GM12875 (cell line): ENCODE measurements at regions not wholly inside any gene's neighbourhood (a gene's known extent, or its start where the extent isn't known, plus 50 kb on each side); places are given as distances from the start of the nearest gene placed in this dataset.
"Not testable (repeated sequence)": the region's sequence is repeated elsewhere in the genome, so short reads cannot be mapped to it uniquely, and the experiment has no call there.

Experiments
- H3K4me3 ChIP-seq: one replicate; pipeline ENCODE4 v1.5.1; 2011; ENCODE audit warnings: low read depth, low read length, control low read depth
- CTCF ChIP-seq: IDR thresholded peaks from 2 replicates; pipeline ENCODE4 v1.5.1; 2011; ENCODE audit warnings: low read depth, mild to moderate bottlenecking, control low read depth, inconsistent platforms, low read length, moderate library complexity, borderline replicate concordance; ENCODE audit not compliant: insufficient read depth

GRCh38 chr13:82962397-82962796 lies 919.9 kb downstream of the SLITRK1 start:
- no peak overlapping the region for H3K4me3 ChIP-seq
- no peak for TF ChIP-seq CTCF

- no peak overlapping the region for H3K4me3 ChIP-seq
- TF ChIP-seq CTCF: no peak
Observed at GRCh38 chr13:82961757-82962156, 920.5 kb downstream of the SLITRK1 start.

GRCh38 chr13:82952336-82952735 lies 929.9 kb downstream of the SLITRK1 start:
- not testable (repeated sequence) for H3K4me3 ChIP-seq

- no peak for TF ChIP-seq CTCF
- no peak overlapping the region for H3K4me3 ChIP-seq
Observed at GRCh38 chr13:82947683-82948082, 934.6 kb downstream of the SLITRK1 start.

- no peak overlapping the region for H3K4me3 ChIP-seq
- TF ChIP-seq CTCF: no peak
Observed at GRCh38 chr13:82947191-82947621, 935.1 kb downstream of the SLITRK1 start.

GRCh38 chr13:82938644-82939043 lies 943.6 kb downstream of the SLITRK1 start:
- no peak for TF ChIP-seq CTCF
- H3K4me3 ChIP-seq: no peak overlapping the region

- TF ChIP-seq CTCF: no peak
Observed at GRCh38 chr13:82934000-82934399, 948.3 kb downstream of the SLITRK1 start.

GRCh38 chr13:82925114-82925513 lies 957.2 kb downstream of the SLITRK1 start:
- TF ChIP-seq CTCF: no peak
- H3K4me3 ChIP-seq: no peak overlapping the region

More at GRCh38 chr13:82934000-82934399, 948.3 kb downstream of the SLITRK1 start:
- H3K4me3 ChIP-seq: no peak overlapping the region
